H1 (cell line): ENCODE measurements at regions not wholly inside any gene's neighbourhood (a gene's known extent, or its start where the extent isn't known, plus 50 kb on each side); places are given as distances from the start of the nearest gene placed in this dataset.

Experiments used
- CTCF ChIA-PET: fragments of 300-600 bp; sonication (Branson Sonifier 250); formaldehyde crosslinking; loops from one replicate; lab custom pipeline; 2021; ENCODE audit not compliant: partially characterized antibody; lab: Charles Lee
- POLR2A ChIA-PET: fragments of 300-600 bp; sonication (Branson Sonifier 250); formaldehyde crosslinking; loops from one replicate; lab custom pipeline; 2021; ENCODE audit warnings: inconsistent platforms; ENCODE audit not compliant: partially characterized antibody; lab: Charles Lee
- DNase-seq, 2 experiments: peaks; one replicate each; pipeline versions ENCODE4 v3.0.0 to v3.0.0-alpha.2; 2010 to 2022; ENCODE audit warnings: low spot score in 2 of 2, low read depth in 1 of 2, mixed read lengths in 1 of 2
- FAIRE-seq: peaks from 2 replicates; lab custom pipeline; 2011; peaks lifted over from hg19 to GRCh38; lab: Jason Lieb, UNC
- H2AFZ ChIP-seq: 2 replicates; pipeline ENCODE4 v1.8.1; 2012; ENCODE audit warnings: low read length, inconsistent platforms
- H2AK5ac ChIP-seq: 2 replicates; pipeline ENCODE4 v1.6.1; 2013; ENCODE audit warnings: low read depth, low read length
- H2BK120ac ChIP-seq: replicated peaks from 2 replicates; pipeline ENCODE3; 2013; ENCODE audit warnings: low read depth, low read length, inconsistent platforms
- H2BK12ac ChIP-seq: 2 replicates; pipeline ENCODE4 v1.6.1; 2013; ENCODE audit warnings: low read depth, low read length
- H2BK15ac ChIP-seq: 2 replicates; pipeline ENCODE4 v1.6.1; 2013; ENCODE audit warnings: low read length
- H2BK20ac ChIP-seq: 2 replicates; pipeline ENCODE4 v1.6.1; 2013; ENCODE audit warnings: low read length
- H2BK5ac ChIP-seq: 2 replicates; pipeline ENCODE4 v1.6.1; 2013; ENCODE audit warnings: low read depth, low read length
- H3K14ac ChIP-seq: 2 replicates; pipeline ENCODE4 v1.6.1; 2013; ENCODE audit warnings: inconsistent platforms; ENCODE audit not compliant: insufficient read length
- H3K18ac ChIP-seq: 2 replicates; pipeline ENCODE4 v1.6.1; 2013; ENCODE audit warnings: low read length; ENCODE audit errors: extremely low read depth
- H3K23ac ChIP-seq: 2 replicates; pipeline ENCODE4 v1.6.1; 2013; ENCODE audit warnings: inconsistent platforms; ENCODE audit not compliant: insufficient read length
- H3K23me2 ChIP-seq: 2 replicates; pipeline ENCODE4 v1.6.1; 2013; ENCODE audit warnings: low read depth, low read length
- H3K27ac ChIP-seq: 2 replicates; pipeline ENCODE4 v1.6.1; 2011; ENCODE audit warnings: low read depth, low read length, inconsistent platforms
- H3K27me3 ChIP-seq, 4 experiments: replicated peaks in 1 of 4; 1 replicate in 1 of 4; 2 replicates in 3 of 4; pipeline versions ENCODE4 v1.6.1 to v1.8.1; 2011 to 2013; ENCODE audit warnings: low read length in 3 of 4, mild to moderate bottlenecking in 3 of 4, inconsistent platforms in 2 of 4, mixed read lengths in 2 of 4, moderate library complexity in 1 of 4; ENCODE audit not compliant: control insufficient read depth in 3 of 4, insufficient read depth in 3 of 4; ENCODE audit errors: extremely low read depth in 1 of 4
- H3K36me3 ChIP-seq, 4 experiments: 2 replicates each; pipeline versions ENCODE4 v1.6.1 to v1.8.1; 2011 to 2013; ENCODE audit warnings: mild to moderate bottlenecking in 4 of 4, low read length in 3 of 4, moderate library complexity in 2 of 4, control low read depth in 1 of 4, inconsistent platforms in 1 of 4; ENCODE audit not compliant: insufficient read depth in 4 of 4, control insufficient read depth in 2 of 4
- H3K4ac ChIP-seq: replicated peaks from 2 replicates; pipeline ENCODE3; 2013; ENCODE audit warnings: low read length, low read depth, mixed read lengths, inconsistent platforms; ENCODE audit not compliant: insufficient read length
- H3K4me1 ChIP-seq, 4 experiments: replicated peaks in 1 of 4; 1 replicate in 1 of 4; 2 replicates in 3 of 4; pipeline versions ENCODE4 v1.6.1 to v1.8.1; 2011 to 2013; ENCODE audit warnings: low read length in 3 of 4, inconsistent platforms in 2 of 4, mixed read lengths in 1 of 4; ENCODE audit not compliant: insufficient read depth in 4 of 4, control insufficient read depth in 3 of 4
- H3K4me2 ChIP-seq, 2 experiments: 2 replicates each; pipeline versions ENCODE4 v1.6.1 to v1.8.1; 2011 to 2013; ENCODE audit warnings: low read depth in 2 of 2, low read length in 2 of 2, control low read depth in 1 of 2, inconsistent platforms in 1 of 2, mild to moderate bottlenecking in 1 of 2; ENCODE audit not compliant: insufficient read depth in 1 of 2
- H3K4me3 ChIP-seq, 4 experiments: fragments of 200-600, 300-600 bp in 1 of 4; sonication (generic), shearing (Covaris generic), sonication (Bioruptor Twin) in 1 of 4; 2 replicates each; pipeline versions ENCODE4 v1.5.1 to v1.8.1; 2011 to 2016; ENCODE audit warnings: low read length in 4 of 4, low read depth in 3 of 4, control low read depth in 2 of 4, inconsistent platforms in 2 of 4, mild to moderate bottlenecking in 2 of 4, mixed read lengths in 1 of 4, moderate library complexity in 1 of 4; ENCODE audit not compliant: insufficient read depth in 2 of 4; ENCODE audit errors: extremely low read depth in 1 of 4
- H3K56ac ChIP-seq: replicated peaks from 2 replicates; pipeline ENCODE3; 2013; ENCODE audit warnings: low read depth, mild to moderate bottlenecking, mixed read lengths, low read length, inconsistent platforms; ENCODE audit not compliant: insufficient read length
- H3K79me1 ChIP-seq: 2 replicates; pipeline ENCODE4 v1.6.1; 2013; ENCODE audit warnings: low read depth, low read length, control low read depth
- H3K79me2 ChIP-seq, 2 experiments: 2 replicates each; pipeline versions ENCODE4 v1.6.1 to v1.8.1; 2012 to 2013; ENCODE audit warnings: low read length in 2 of 2, mild to moderate bottlenecking in 2 of 2, inconsistent platforms in 1 of 2; ENCODE audit not compliant: insufficient read depth in 2 of 2, control insufficient read depth in 1 of 2
- H3K9ac ChIP-seq, 4 experiments: replicated peaks in 1 of 4; 1 replicate in 1 of 4; 2 replicates in 3 of 4; pipeline versions ENCODE4 v1.6.1 to v1.8.1; 2011 to 2013; ENCODE audit warnings: low read depth in 3 of 4, low read length in 3 of 4, control low read depth in 2 of 4, mild to moderate bottlenecking in 2 of 4, moderate library complexity in 2 of 4, inconsistent platforms in 1 of 4; ENCODE audit errors: extremely low read depth in 1 of 4
- H3K9me3 ChIP-seq, 2 experiments: 2 replicates each; pipeline versions ENCODE4 v1.6.1 to v1.8.1; 2012 to 2013; ENCODE audit warnings: mild to moderate bottlenecking in 2 of 2, moderate library complexity in 2 of 2, control low read depth in 1 of 2, inconsistent platforms in 1 of 2, low read depth in 1 of 2, low read length in 1 of 2, mixed read lengths in 1 of 2; ENCODE audit not compliant: insufficient read depth in 2 of 2
- H4K20me1 ChIP-seq, 2 experiments: replicated peaks in 1 of 2; 2 replicates each; pipeline versions ENCODE3 to v1.8.1; 2011 to 2013; ENCODE audit warnings: inconsistent platforms in 2 of 2, low read length in 2 of 2, mild to moderate bottlenecking in 1 of 2; ENCODE audit not compliant: insufficient read depth in 2 of 2, control insufficient read depth in 1 of 2
- H4K5ac ChIP-seq: 2 replicates; pipeline ENCODE4 v1.6.1; 2013; ENCODE audit warnings: low read length, low read depth, mixed read lengths, inconsistent platforms; ENCODE audit not compliant: insufficient read length
- H4K8ac ChIP-seq: 2 replicates; pipeline ENCODE4 v1.8.0; 2013; ENCODE audit warnings: mild to moderate bottlenecking, moderate library complexity, low read length, inconsistent platforms; ENCODE audit not compliant: insufficient read depth; ENCODE audit errors: extremely low read depth
- H4K91ac ChIP-seq: replicated peaks from 2 replicates; pipeline ENCODE3; 2013; ENCODE audit warnings: low read length, mixed read lengths, inconsistent platforms; ENCODE audit not compliant: insufficient read length
- ASH2L ChIP-seq: fragments of 200-600, 300-600 bp; sonication (generic); IDR thresholded peaks from one replicate; pipeline ENCODE4 v1.7.1; 2017; ENCODE audit warnings: low read length
- BRCA1 ChIP-seq: IDR thresholded peaks from 2 replicates; pipeline ENCODE4 v1.6.1; 2012; ENCODE audit warnings: low read depth, low read length, improper control_type of control experiment
- GTF2F1 ChIP-seq: IDR thresholded peaks from 2 replicates; pipeline ENCODE4 v1.6.1; 2012; ENCODE audit warnings: low read depth, low read length, improper control_type of control experiment, borderline replicate concordance
- KDM1A ChIP-seq: fragments of 200-600, 300-600 bp; sonication (generic); IDR thresholded peaks from 2 replicates; pipeline ENCODE4 v1.7.1; 2016; ENCODE audit warnings: mild to moderate bottlenecking, low read length, borderline replicate concordance
- NRF1 ChIP-seq: IDR thresholded peaks from 2 replicates; pipeline ENCODE4 v1.6.1; 2011; ENCODE audit warnings: mild to moderate bottlenecking, low read depth, low read length, improper control_type of control experiment
- POLR2A ChIP-seq, 2 experiments: IDR thresholded peaks; 1 replicate in 1 of 2; 2 replicates in 1 of 2; pipeline ENCODE4 v1.6.1; 2011; ENCODE audit warnings: low read depth in 2 of 2, low read length in 2 of 2, mild to moderate bottlenecking in 2 of 2; ENCODE audit errors: control extremely low read depth in 1 of 2
- RXRA ChIP-seq: IDR thresholded peaks from 2 replicates; pipeline ENCODE4 v1.6.1; 2011; ENCODE audit warnings: low read depth, mild to moderate bottlenecking, low read length, moderate library complexity; ENCODE audit not compliant: insufficient read depth
- SUZ12 ChIP-seq: fragments of 200-600 bp; sonication (generic); IDR thresholded peaks from 2 replicates; pipeline ENCODE4 v1.6.1; 2012; ENCODE audit warnings: mild to moderate bottlenecking, inconsistent platforms, low read length, moderate library complexity, mixed read lengths
- TAF7 ChIP-seq: optimal IDR thresholded peaks from 2 replicates; pipeline ENCODE3; 2011; ENCODE audit warnings: low read depth, mild to moderate bottlenecking, inconsistent platforms, low read length, moderate library complexity, borderline replicate concordance
- WGBS, 2 experiments: shearing (Covaris generic) in 1 of 2; methylation state at CpG; one replicate each; pipeline versions ENCODE4 v1.1.6 to v1.1.7; 2013 to 2015; ENCODE audit warnings: low lambda C conversion rate in 2 of 2, mixed read lengths in 2 of 2, inconsistent platforms in 1 of 2, low coverage in 1 of 2, missing lambda C conversion rate in 1 of 2; ENCODE audit not compliant: insufficient replicate concordance in 2 of 2, insufficient coverage in 1 of 2, insufficient read length in 1 of 2; ENCODE audit errors: extremely low coverage in 1 of 2, missing lambda C conversion rate in 1 of 2; 5-methylcytosine and 5-hydroxymethylcytosine counted together
- TF ChIP-seq, protein P1 (sequence below): IDR thresholded peaks from 2 replicates; pipeline ENCODE4 v1.6.1; 2011; ENCODE audit warnings: low read depth, mild to moderate bottlenecking, low read length; ENCODE audit not compliant: insufficient read depth
- TF ChIP-seq, protein P2 (sequence below): IDR thresholded peaks from 2 replicates; pipeline ENCODE4 v1.6.1; 2011; ENCODE audit warnings: low read length, improper control_type of control experiment

DNA sequence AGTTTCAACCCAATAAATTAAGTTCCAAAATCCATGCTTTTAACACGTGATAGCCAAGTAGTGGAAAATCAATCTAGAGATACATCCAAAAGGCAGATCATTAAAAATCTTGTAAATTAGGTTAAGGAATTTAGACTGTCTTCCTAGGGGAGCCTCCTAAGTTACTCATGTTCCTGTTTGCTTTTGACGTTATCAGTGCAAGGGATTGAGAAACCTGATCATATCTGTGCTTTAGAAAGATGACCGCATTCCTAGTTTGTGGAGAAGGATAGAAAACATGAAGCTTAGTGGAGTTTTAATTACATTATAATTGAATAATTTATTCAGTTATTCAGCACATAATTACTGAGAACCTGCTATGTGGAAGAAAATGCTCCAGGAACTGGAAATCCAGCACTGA is 251.0 kb upstream of the ARGLU1 start:
- Histone ChIP-seq H2BK20ac (no peak overlapping the region), H3K4me1 (peaks cover 2 to 10% (median 7%) of the 10 kb centered on the region in 4 experiments; a peak in 6 of 7 replicates), H2AK5ac (no peak overlapping the region), H4K20me1 (no peaks in the 10 kb centered on the region), H3K27me3 (no peaks in the 10 kb centered on the region), H2AFZ (no peak overlapping the region), H3K79me2 (no peaks in the 10 kb centered on the region), H3K79me1 (no peaks in the 10 kb centered on the region), H3K4ac (no peak overlapping the region), H4K91ac (no peak overlapping the region), H4K8ac (no peak overlapping the region), H3K4me2 (no peak overlapping the region), H3K23me2 (no peaks in the 10 kb centered on the region), H2BK5ac (no peak overlapping the region), H3K27ac (no peak overlapping the region), H3K23ac (no peak overlapping the region), H3K4me3 (no peak overlapping the region), H2BK12ac (no peak overlapping the region), H2BK15ac (no peak overlapping the region), H2BK120ac (no peak overlapping the region), H3K9ac (no peak overlapping the region), H3K18ac (no peak overlapping the region), H3K56ac (no peak overlapping the region), H3K9me3 (no peaks in the 10 kb centered on the region), H3K14ac (no peak overlapping the region), H4K5ac (no peak overlapping the region), H3K36me3 (no peaks in the 10 kb centered on the region)
- 87% methylated on average over 3 of the region's 3 CpGs; no CpG with 5 or more reads in 1 of the 2 experiments for WGBS, 2 experiments
- ChIA-PET POLR2A (no interaction called here), CTCF (no interaction called here)
- no peak for DNase-seq
- TF ChIP-seq BRCA1, result no peak
- no peak for TF ChIP-seq GTF2F1
- TF ChIP-seq ASH2L, result no peak
- no peak for TF ChIP-seq TAF7
- no peak for TF ChIP-seq POLR2A (IDR thresholded peaks at IDR 0.05; ENCODE audit: control extremely low read depth in 1 of 2, low read depth in 2 of 2, low read length in 2 of 2)
- TF ChIP-seq SUZ12, result no peak
- TF ChIP-seq, protein P1, sequence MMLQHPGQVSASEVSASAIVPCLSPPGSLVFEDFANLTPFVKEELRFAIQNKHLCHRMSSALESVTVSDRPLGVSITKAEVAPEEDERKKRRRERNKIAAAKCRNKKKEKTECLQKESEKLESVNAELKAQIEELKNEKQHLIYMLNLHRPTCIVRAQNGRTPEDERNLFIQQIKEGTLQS, result no peak
- no peak for TF ChIP-seq NRF1
- no peak for TF ChIP-seq KDM1A
- TF ChIP-seq, protein P2, sequence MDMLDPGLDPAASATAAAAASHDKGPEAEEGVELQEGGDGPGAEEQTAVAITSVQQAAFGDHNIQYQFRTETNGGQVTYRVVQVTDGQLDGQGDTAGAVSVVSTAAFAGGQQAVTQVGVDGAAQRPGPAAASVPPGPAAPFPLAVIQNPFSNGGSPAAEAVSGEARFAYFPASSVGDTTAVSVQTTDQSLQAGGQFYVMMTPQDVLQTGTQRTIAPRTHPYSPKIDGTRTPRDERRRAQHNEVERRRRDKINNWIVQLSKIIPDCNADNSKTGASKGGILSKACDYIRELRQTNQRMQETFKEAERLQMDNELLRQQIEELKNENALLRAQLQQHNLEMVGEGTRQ, result no peak
- no peak for TF ChIP-seq RXRA
- FAIRE-seq, result no peak
